HCT116 (cell line): ENCODE measurements at regions not wholly inside any gene's neighbourhood (a gene's known extent, or its start where the extent isn't known, plus 50 kb on each side); places are given as distances from the start of the nearest gene placed in this dataset.

Experiments used
- ATAC-seq: fragments of 200-7000 bp; cut with Tn5 transposase; 2 replicates; pipeline ENCODE4 v1.9.1; 2020; ENCODE audit warnings: mild to moderate bottlenecking, moderate library complexity
- BruUV-seq: library from RNA; stranded (reverse); fragments of 400-500 nt; replicated peaks from 2 replicates; lab custom pipeline; 2021; lab: Mats Ljungman, UMichigan
- CTCF ChIA-PET: fragments of 300-600 bp; sonication (Branson Sonifier 250); formaldehyde crosslinking; loops from one replicate; lab custom pipeline; 2021; ENCODE audit warnings: antibody characterized with exemption; lab: Charles Lee
- POLR2A ChIA-PET: fragments of 300-600, 350-600 bp; sonication (Branson Sonifier 250); formaldehyde crosslinking; loops from one replicate; lab custom pipeline; 2021; ENCODE audit warnings: antibody characterized with exemption; lab: Charles Lee
- RAD21 ChIA-PET, 2 experiments: fragments of 300-600 bp; sonication (Branson Sonifier 250); formaldehyde crosslinking; loops; one replicate each; lab custom pipeline; 2023; ENCODE audit warnings: low total read pairs in 2 of 2; ENCODE audit not compliant: uncharacterized antibody in 2 of 2, unreplicated experiment in 2 of 2, low non-redundant PET in 1 of 2; lab: Charles Lee
- DNase-seq: peaks from one replicate; pipeline ENCODE4 v3.0.0-alpha.2; 2010; ENCODE audit warnings: low read depth, low spot score
- H2AFZ ChIP-seq: fragments of 200-600 bp; shearing (Covaris generic), sonication (generic); 2 replicates; pipeline ENCODE4 v1.6.1; 2017; ENCODE audit warnings: low read depth, mixed run types, mixed read lengths, antibody characterized with exemption, low read length; ENCODE audit not compliant: poor library complexity, severe bottlenecking
- H3K27ac ChIP-seq: 2 replicates; pipeline ENCODE4 v1.5.1; 2012; ENCODE audit warnings: low read depth, low read length
- H3K27me3 ChIP-seq: fragments of 200-600 bp; sonication (generic); 2 replicates; pipeline ENCODE4 v1.6.1; 2016; ENCODE audit warnings: mixed run types, low read length, mixed read lengths; ENCODE audit not compliant: insufficient read depth
- H3K36me3 ChIP-seq, 2 experiments: fragments of 200-500 bp in 1 of 2; fragments of 200-600 bp in 1 of 2; sonication (Bioruptor generic) in 1 of 2; sonication (generic) in 1 of 2; 2 replicates each; pipeline versions ENCODE4 v1.5.1 to v1.6.1; 2014 to 2016; ENCODE audit warnings: low read length in 2 of 2, inconsistent platforms in 1 of 2, mixed read lengths in 1 of 2, mixed run types in 1 of 2; ENCODE audit not compliant: insufficient read depth in 2 of 2, control insufficient read depth in 1 of 2
- H3K4me1 ChIP-seq, 2 experiments: fragments of 200-600 bp in 1 of 2; sonication (generic) in 1 of 2; 2 replicates each; pipeline versions ENCODE4 v1.5.1 to v1.6.1; 2012 to 2017; ENCODE audit warnings: low read length in 2 of 2, inconsistent platforms in 1 of 2, mild to moderate bottlenecking in 1 of 2, mixed read lengths in 1 of 2, mixed run types in 1 of 2, moderate library complexity in 1 of 2; ENCODE audit not compliant: insufficient read depth in 2 of 2, control insufficient read depth in 1 of 2
- H3K4me2 ChIP-seq: fragments of 200-600 bp; sonication (generic); 2 replicates; pipeline ENCODE4 v1.6.1; 2017; ENCODE audit warnings: mixed run types, low read length, mixed read lengths
- H3K4me3 ChIP-seq, 2 experiments: fragments of 200-600 bp in 1 of 2; sonication (generic) in 1 of 2; replicated peaks in 1 of 2; 2 replicates each; pipeline ENCODE4 v1.5.1; 2011 to 2016; ENCODE audit warnings: low read length in 2 of 2, control low read depth in 1 of 2, low read depth in 1 of 2, mild to moderate bottlenecking in 1 of 2, mixed read lengths in 1 of 2, mixed run types in 1 of 2
- H3K79me2 ChIP-seq: fragments of 200-600 bp; sonication (generic); 2 replicates; pipeline ENCODE4 v1.6.1; 2017; ENCODE audit warnings: mild to moderate bottlenecking, mixed run types, low read length, moderate library complexity, mixed read lengths; ENCODE audit not compliant: insufficient read depth
- H3K9ac ChIP-seq: fragments of 200-600 bp; sonication (generic); 2 replicates; pipeline ENCODE4 v1.6.1; 2016; ENCODE audit warnings: low read length, mixed read lengths
- H3K9me2 ChIP-seq: fragments of 200-600 bp; sonication (generic), shearing (Covaris generic); 2 replicates; pipeline ENCODE4 v1.6.1; 2017; ENCODE audit warnings: mixed run types, mild to moderate bottlenecking, moderate library complexity; ENCODE audit not compliant: insufficient read depth
- H3K9me3 ChIP-seq, 2 experiments: fragments of 200-500 bp in 1 of 2; fragments of 200-600 bp in 1 of 2; sonication (Bioruptor generic) in 1 of 2; sonication (generic) in 1 of 2; 2 replicates each; pipeline ENCODE4 v1.6.1; 2014 to 2017; ENCODE audit warnings: low read length in 2 of 2, mixed read lengths in 2 of 2, inconsistent platforms in 1 of 2, low read depth in 1 of 2, mild to moderate bottlenecking in 1 of 2, mixed run types in 1 of 2, moderate library complexity in 1 of 2; ENCODE audit not compliant: control insufficient read depth in 1 of 2, insufficient read depth in 1 of 2
- H4K20me1 ChIP-seq: fragments of 200-600 bp; sonication (generic), shearing (Covaris generic); 2 replicates; pipeline ENCODE4 v1.6.1; 2017; ENCODE audit warnings: mixed run types, mild to moderate bottlenecking, moderate library complexity; ENCODE audit not compliant: insufficient read depth
- CBX3 ChIP-seq: IDR thresholded peaks from 2 replicates; pipeline ENCODE4 v1.6.1; 2012; ENCODE audit warnings: low read depth
- FOSL1 ChIP-seq: IDR thresholded peaks from 2 replicates; pipeline ENCODE4 v1.6.1; 2012; ENCODE audit warnings: low read depth
- POLR2AphosphoS5 ChIP-seq: IDR thresholded peaks from 2 replicates; pipeline ENCODE4 v1.6.1; 2011; ENCODE audit warnings: mild to moderate bottlenecking, low read depth, low read length, moderate library complexity
- RAD21 ChIP-seq: IDR thresholded peaks from 2 replicates; pipeline ENCODE4 v1.6.1; 2012; ENCODE audit warnings: low read depth, mild to moderate bottlenecking
- YY1 ChIP-seq: IDR thresholded peaks from 2 replicates; pipeline ENCODE4 v1.6.1; 2011; ENCODE audit warnings: low read length, low read depth, moderate library complexity, mild to moderate bottlenecking; ENCODE audit not compliant: insufficient replicate concordance; ENCODE audit errors: extremely low read depth
- ZFX ChIP-seq: fragments of 450-650 bp; IDR thresholded peaks from 2 replicates; pipeline ENCODE4 v1.6.1; 2017
- intact Hi-C: fragments of 100-400 bp; cut with micrococcal nuclease; formaldehyde crosslinking; loops from 2 replicates; pipeline ENCODE4 v1.10.0; 2022
- TF ChIP-seq, protein P1 (sequence below): IDR thresholded peaks from 2 replicates; pipeline ENCODE4 v1.6.1; 2011; ENCODE audit warnings: mild to moderate bottlenecking, low read length, moderate library complexity; ENCODE audit not compliant: insufficient replicate concordance; ENCODE audit errors: extremely low read depth
- TF ChIP-seq, protein P2 (sequence below): IDR thresholded peaks from 2 replicates; pipeline ENCODE4 v1.6.1; 2012

DNA sequence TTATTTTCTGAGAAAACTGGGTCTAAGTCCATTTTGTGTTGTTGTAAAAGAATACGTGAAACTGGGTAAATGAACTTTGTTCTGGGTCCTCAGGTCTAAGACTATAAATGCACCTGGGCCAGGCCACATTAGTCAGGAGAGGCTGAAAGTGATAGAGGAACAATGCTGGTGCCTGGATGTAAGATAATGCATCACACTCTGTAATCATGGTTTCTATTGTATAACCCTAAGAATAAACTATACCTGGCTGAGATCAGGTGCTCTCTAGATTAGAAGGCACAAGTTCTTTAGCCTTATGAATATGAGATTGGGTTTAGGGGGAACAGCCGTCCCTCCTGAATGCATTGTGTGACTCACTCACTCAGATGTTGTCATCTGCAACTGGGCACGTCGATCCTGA is 675.5 kb downstream of the HTR1A start (continued):
- TF ChIP-seq, protein P1, sequence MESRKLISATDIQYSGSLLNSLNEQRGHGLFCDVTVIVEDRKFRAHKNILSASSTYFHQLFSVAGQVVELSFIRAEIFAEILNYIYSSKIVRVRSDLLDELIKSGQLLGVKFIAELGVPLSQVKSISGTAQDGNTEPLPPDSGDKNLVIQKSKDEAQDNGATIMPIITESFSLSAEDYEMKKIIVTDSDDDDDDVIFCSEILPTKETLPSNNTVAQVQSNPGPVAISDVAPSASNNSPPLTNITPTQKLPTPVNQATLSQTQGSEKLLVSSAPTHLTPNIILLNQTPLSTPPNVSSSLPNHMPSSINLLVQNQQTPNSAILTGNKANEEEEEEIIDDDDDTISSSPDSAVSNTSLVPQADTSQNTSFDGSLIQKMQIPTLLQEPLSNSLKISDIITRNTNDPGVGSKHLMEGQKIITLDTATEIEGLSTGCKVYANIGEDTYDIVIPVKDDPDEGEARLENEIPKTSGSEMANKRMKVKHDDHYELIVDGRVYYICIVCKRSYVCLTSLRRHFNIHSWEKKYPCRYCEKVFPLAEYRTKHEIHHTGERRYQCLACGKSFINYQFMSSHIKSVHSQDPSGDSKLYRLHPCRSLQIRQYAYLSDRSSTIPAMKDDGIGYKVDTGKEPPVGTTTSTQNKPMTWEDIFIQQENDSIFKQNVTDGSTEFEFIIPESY, result no peak
- TF ChIP-seq CBX3, result no peak

- H3K27me3 ChIP-seq, result no peaks in the 10 kb centered on the region
- H3K79me2 ChIP-seq, result no peaks in the 10 kb centered on the region
- no peaks in the 10 kb centered on the region for H3K9me2 ChIP-seq
- no TSS peak for BruUV-seq
- no peaks in the 10 kb centered on the region for H3K36me3 ChIP-seq
- CTCF ChIA-PET, result no interaction called here
- no peaks in the 10 kb centered on the region; the same call in 1 of the 2 replicates for H4K20me1 ChIP-seq
- intact Hi-C loops, result no loop called here
- DNase-seq (no peak), ATAC-seq (no peak)
- RAD21 ChIA-PET, result no interaction called here
- H3K9me3 ChIP-seq, result peaks cover 0 to 6% of the 10 kb centered on the region in 2 experiments; a peak in 2 of 4 replicates
- POLR2A ChIA-PET, result no interaction called here
- TF ChIP-seq POLR2AphosphoS5 (no peak), FOSL1 (no peak), RAD21 (no peak), ZFX (no peak), YY1 (no peak)
- TF ChIP-seq, protein P1, result no peak
- TF ChIP-seq, protein P2, sequence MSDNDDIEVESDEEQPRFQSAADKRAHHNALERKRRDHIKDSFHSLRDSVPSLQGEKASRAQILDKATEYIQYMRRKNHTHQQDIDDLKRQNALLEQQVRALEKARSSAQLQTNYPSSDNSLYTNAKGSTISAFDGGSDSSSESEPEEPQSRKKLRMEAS, result no peak
- H2AFZ ChIP-seq, result no peak overlapping the region
- H3K27ac ChIP-seq, result no peak overlapping the region
- no peak overlapping the region for H3K4me3 ChIP-seq
- H3K9ac ChIP-seq, result no peak overlapping the region
- no peaks in the 10 kb centered on the region for H3K4me1 ChIP-seq
- H3K4me2 ChIP-seq, result no peak overlapping the region
These were observed 684.8 kb downstream of the LRRC70 start for GRCh38 chr5:63263411-63263810.
